Fibroblast of skin of left biceps (primary cell): ENCODE measurements at regions not wholly inside any gene's neighbourhood (a gene's known extent, or its start where the extent isn't known, plus 50 kb on each side); places are given as distances from the start of the nearest gene placed in this dataset.

Experiments
- DNase-seq, 2 experiments: peaks; one replicate each; pipeline ENCODE4 v3.0.0-alpha.2; 2013; ENCODE audit warnings: low read depth in 2 of 2

DNA sequence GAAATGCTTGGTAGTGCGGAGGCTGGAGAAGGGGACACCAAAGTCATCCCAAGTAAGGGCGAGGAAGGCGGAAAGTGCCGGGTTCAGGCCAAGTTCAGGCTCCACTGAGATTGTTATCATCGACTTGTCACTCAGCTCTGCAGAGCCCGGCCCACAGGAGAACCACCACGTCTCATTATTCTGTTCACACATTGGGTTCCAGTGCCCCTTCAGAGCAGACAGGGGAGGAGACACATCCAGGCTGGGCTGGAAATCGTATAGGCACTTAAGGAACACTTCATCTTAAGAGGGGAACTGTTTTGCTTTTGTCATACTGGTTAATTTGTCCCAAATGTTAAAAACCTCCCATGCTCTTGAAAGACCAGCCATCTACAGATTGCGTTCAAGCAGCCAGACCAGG, 118.3 kb upstream of the ADAMTS18 start:
- no peak for DNase-seq

GRCh38 chr16:77555126-77555525, 120.3 kb upstream of the ADAMTS18 start:
- no peak for DNase-seq

DNA sequence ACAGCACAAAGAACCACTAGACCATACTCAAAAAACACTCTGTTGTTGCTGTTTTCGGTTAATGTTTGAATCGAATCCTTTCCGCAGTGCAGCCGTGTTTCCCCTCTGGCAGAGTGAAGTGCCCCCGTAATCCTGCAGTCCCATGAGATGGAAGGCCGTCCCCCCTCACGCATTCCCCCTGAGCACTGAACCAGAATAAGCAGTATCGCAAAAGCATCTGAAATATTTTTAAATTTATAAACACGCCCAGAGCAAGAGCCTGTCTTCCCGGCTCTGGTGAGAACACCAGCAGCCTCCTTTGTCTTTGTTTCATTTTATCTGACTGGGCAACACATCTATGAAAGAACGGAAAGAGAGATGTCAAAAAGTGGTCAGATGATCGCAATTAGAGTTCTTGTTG, 121.0 kb upstream of the ADAMTS18 start:
- DNase-seq: no peak

- DNase-seq: no peak
These were observed 121.5 kb upstream of the ADAMTS18 start for GRCh38 chr16:77556201-77556873.

- no peak for DNase-seq
These were observed 122.6 kb upstream of the ADAMTS18 start for GRCh38 chr16:77557385-77557784.

GRCh38 chr16:77558786-77559185, 124.0 kb upstream of the ADAMTS18 start:
- DNase-seq: no peak

DNA sequence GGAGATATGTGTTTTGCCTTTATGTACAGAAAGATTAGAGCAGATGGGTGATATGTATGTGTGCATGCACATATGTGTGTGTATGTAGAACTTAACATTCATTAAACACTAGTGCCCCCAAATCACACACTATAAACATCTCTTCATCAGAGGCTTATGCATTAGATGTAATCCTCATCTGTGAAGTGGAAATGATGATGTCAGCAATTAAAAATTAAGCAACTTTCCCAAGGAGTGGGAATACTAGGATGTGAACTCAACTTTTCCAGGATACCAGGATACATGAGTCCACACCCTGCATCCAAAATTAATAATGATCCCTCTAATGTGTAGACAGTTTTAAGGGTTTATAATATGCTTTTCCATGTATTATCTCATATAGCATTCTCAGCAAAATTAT, 127.7 kb upstream of the ADAMTS18 start:
- DNase-seq: no peak

DNA sequence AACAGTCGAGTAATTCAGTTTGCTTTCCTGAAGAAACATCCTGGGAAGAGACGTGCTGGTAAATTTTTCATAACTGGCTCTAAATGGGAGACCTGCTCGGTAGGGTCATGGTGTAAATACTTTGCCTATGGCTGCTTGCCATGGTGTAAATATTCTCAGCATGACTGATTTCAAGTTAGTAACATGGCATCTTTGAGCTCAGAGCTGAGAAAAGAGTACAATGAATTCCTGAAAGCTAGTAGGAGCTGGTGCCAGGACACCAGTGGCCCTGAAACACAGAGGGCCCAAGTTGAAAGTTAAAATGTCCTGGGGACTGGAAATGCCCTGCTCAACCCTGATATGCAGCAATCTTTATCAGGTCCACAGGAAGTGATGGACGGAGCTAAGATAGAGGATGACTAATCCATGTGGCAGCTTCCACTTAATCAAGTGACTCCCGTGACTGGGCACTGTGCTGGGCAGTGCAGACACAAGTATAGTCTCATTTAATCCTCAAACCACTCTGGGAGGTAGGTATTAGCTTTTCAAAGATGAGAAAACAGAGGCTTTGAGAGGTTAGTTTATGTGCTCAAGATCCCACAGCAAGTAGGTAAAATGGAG, 130.1 kb upstream of the ADAMTS18 start:
- no peak for DNase-seq

DNA sequence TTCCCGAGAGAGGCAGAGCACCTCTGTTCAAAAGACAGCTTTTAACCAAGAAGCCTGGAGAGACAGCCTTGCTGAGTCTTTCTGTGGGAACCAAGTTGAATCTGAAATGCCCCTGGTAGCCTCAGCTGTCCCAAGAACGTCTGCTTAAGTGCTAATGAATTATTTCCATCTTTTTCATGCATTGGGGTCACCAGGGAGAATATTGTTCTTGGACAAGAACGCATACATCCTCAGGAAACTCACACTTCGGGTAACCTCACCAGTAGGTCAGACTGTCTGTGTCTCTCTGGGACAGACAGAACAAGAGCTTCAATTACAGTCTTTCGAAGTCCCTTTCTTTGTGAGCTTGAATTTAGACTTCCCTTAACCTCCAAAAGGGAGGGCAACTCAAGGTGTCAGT, 134.6 kb upstream of the ADAMTS18 start:
- DNase-seq: no peak

DNA sequence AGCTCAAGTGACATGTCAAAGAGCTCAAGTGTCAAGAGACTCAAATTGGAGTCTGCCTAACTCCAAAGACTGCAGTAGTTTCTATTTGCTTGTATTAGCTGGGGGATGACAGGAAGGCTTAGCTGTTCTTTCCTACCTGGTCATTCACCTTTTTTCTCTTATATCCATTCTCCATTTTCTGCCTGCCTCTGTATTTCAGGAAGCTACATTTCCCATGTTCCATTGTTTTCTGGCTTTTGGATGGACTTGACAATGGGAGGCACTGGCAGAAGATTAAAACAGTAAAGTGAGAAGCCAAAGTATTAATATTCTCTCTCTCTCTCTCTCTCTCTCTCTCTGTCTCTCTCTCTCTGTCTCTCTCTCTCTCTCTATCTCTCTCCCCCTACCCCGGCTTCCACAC, 135.7 kb upstream of the ADAMTS18 start:
- no peak for DNase-seq

DNA sequence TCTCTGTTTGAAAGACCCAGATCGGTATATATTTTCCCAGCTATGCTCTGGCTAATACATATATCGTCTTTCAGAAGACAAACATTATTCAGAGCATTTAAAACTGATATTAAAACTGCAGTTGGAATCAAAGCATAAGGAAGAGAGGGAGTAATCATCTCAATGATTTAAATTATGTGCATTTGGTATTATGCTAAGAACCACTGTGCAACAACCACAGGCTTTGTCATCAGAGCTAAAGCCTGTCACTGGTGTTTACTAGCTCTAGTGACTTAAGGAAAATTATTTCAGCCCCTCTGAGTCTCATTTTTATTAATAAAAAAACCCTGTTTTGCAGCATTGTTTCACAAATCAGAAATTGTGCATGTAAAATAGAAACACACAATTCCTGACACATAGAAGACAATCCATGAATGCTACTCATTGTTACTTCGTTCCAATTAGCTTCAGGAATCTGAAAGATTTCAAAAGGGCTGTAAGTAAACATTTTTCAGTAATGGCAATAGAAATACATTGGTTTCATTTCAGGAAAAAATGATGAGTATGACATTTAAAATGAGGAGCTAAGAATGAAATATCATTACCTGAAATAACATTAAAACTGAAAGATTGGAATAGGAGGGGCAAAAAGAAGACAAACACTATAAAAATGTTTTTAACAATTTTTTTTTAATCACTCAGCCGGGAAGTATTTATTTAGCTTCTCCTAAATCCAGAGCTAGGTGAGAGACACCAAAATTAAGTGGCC, 136.5 kb upstream of the ADAMTS18 start:
- no peak for DNase-seq

DNA sequence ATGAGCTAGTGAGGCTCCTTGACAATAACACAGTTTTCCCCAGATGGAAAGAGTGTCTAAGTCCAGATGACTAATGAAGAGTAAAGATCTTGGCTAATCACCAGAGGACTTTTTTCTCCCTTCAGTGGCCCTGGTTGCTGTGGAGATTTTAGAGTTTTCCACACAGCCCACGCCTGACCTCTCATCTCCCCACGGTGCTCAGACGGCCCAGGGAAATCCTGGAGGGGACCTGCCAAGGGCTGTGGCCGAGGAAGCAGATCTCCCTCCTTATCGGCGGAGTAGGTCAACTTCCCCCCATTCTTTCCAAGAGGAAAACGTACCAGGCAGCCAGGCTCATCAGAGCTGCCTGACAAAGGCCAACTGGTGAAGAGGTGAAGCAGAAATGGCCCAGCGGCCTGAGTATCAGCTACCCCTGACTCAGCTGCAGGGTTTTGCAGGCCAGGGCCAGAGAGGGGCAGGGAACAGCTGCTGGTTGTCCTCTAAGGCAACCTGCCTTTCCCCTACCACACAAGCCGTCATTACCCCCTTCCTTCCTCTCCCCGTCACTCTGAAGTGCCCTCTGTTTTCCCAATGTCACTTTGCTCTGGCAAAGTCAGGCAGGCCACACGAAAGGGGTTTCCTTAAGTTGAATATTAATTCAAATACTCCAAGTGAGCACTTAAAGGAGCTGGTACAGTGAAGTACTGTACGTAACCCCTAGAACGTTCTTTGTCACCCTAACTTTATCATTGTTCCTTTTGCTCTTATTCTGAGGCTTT, 140.2 kb upstream of the ADAMTS18 start:
- no peak for DNase-seq

DNA sequence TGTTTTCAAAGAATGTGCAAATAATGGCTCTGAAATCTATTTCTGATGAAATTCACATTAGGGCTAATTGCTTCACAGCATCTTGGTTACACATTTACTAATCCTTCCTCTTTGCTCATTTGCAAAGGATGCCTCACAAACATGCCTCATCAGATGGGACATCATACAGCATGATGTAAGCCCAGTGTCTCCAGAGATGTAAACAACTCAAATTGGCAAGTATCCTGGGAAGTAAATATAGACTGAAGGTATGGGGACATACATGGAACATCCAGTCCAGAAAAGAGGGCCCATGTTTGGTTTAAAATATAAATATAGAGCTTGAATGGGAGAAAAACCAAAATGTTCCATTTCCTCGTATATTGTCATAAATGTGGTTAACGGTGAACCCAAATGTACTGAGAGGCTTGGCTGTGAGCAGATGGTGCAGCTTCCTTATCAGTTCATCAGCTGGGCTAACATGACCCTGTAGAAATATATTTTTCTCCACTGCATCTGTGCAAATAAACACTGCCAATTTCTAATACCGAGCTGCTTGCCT, 142.9 kb upstream of the NUDT7 start:
- DNase-seq: no peak

DNA sequence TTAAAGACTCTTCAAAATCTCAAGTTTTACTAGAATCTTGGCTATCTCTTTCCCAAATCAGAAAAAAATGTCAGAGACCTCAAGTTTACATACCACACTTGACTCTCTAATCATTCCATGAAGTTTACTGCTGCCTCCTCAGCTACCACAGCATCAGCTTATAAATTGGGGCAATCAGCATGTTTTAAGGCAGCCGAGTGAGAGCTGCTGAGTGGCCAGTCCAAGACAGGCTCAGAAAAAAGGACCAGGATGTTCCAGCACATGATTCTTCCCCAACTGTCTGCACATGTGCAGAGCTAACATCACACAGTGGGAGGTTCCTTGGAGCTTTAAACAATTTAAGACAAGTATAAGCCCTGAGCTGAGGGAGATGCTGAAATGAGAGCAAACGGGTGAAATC, 140.6 kb upstream of the NUDT7 start:
- DNase-seq: no peak

- DNase-seq: no peak
These were observed 138.0 kb upstream of the NUDT7 start for GRCh38 chr16:77584205-77584859.

- DNase-seq: no peak
These were observed 136.7 kb upstream of the NUDT7 start for GRCh38 chr16:77585379-77586251.

GRCh38 chr16:77588389-77588788, 133.9 kb upstream of the NUDT7 start:
- DNase-seq: no peak

GRCh38 chr16:77589071-77589765, 133.1 kb upstream of the NUDT7 start:
- no peak for DNase-seq

GRCh38 chr16:77590707-77591106, 131.6 kb upstream of the NUDT7 start:
- DNase-seq: no peak

GRCh38 chr16:77591347-77591746, 131.0 kb upstream of the NUDT7 start:
- DNase-seq: no peak
